GM19452 (cell line): ENCODE measurements at regions not wholly inside any gene's neighbourhood (a gene's known extent, or its start where the extent isn't known, plus 50 kb on each side); places are given as distances from the start of the nearest gene placed in this dataset.
"Not testable (repeated sequence)": the region's sequence is repeated elsewhere in the genome, so short reads cannot be mapped to it uniquely, and the experiment has no call there.

Experiments
- ATAC-seq: cut with Tn5 transposase; IDR thresholded peaks from one replicate; pipeline ENCODE4 v1.9.1; 2021; ENCODE audit not compliant: unreplicated experiment

DNA sequence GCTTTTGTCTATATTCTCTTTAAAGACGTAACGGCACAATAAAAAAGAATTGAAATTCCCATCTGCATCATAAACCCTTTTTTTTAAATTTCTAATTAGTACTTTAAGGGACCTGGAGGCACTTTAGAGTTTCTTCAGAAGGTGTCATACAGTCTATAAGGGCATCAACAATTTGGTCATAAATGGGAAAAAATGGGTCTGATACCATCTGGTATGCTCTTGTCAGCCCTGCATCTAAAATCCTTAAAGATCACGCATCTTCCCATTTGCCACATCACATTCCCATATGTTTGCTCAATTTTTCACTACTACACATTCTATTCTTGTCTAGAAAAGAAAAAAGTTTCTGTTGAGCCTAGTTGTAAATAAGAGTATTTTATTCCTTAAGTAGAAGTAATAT lies 53.8 kb downstream of the COX7C start:
- ATAC-seq, result no peak

DNA sequence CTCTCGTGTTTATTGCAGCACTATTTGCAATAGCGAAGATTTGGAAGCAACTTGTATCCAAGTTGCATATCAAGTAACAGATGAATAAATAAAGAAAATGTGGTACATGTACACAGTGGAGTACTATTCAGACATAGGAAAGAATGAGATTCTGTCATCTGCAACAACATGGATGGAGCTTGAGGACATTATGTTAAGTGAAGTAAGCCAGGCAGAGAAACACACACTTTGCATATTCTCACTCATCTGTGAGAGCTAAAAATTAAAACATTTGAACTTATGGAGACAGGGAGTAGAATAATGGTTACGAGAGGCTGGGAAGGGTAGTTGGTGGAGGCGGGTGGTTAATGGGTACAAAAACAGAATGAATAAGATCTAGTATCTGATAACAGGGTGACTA lies 56.3 kb downstream of the COX7C start:
- ATAC-seq, result no peak

DNA sequence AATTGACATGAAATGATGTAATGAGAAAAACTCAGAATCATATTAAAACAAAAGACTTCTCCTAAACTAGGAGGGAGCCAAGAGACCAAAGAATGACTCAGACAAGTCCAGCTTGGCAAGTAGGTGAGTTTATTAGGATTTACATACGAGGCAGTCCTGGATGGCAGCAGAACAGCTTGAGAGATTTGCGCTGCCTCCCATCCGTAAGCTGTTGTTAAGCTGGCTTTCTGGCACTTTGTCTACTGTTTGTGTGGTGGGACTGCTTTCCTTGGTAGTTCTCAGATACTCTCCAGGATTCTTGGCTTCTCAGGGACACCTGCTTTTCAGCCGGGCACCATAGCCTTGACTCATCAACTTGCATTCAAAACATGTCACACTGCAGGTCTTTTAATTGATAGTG lies 57.6 kb downstream of the COX7C start:
- ATAC-seq, result no peak

DNA sequence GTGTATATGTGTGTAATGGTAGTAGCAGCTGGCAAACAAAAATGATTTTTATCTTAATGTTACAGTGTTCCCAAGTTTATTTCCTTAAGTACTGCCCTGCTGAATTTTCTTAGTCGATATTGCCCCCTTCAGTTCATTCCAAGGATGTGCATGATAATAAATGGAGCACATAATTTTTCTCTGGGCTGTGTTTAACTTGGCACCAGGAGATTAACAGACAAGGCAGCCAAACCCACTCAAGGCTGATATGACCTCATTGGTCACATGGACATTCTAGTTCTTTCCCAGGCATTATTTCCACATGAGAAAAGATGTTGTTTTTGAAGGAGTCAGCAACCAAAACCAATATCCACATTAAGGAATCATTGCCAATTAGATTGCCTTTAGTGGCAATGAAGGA lies 61.8 kb downstream of the COX7C start:
- ATAC-seq, result no peak

DNA sequence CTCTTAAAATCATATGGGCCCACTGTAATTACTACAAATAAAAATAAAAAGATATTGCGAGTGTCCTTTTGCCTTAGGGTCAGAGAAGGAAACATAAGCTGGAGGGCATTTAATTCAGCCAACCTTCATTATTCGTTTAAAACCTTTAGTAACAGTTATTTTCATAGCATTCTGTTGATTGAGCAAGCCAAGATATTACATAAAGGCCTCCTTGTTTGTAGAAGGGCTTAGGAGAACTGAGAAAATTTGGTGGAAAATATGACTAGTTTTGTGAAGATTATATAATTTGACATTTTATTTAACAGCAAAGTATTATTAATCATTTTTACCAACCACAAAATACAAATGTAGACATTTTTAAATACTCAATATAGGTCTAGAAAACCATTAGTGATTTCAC lies 62.2 kb downstream of the COX7C start:
- ATAC-seq, result no peak

DNA sequence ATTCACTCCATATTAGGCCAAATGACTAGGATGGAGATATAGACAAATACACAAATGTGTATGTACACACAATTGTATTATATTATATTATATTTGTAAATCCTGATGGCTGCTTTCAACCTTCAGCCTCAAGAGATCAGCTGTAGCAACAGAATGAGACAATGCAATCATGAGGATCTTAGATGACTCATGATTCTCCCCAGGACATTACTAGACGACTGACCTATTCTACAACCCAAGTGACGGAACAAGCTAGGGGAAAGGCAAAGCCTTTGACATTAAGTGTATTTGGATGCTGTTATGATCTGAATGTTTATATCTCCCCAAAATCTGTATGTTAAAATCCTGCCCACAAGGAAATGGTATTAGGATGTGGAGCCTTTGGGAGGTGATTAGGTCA lies 66.5 kb downstream of the COX7C start:
- no peak for ATAC-seq

DNA sequence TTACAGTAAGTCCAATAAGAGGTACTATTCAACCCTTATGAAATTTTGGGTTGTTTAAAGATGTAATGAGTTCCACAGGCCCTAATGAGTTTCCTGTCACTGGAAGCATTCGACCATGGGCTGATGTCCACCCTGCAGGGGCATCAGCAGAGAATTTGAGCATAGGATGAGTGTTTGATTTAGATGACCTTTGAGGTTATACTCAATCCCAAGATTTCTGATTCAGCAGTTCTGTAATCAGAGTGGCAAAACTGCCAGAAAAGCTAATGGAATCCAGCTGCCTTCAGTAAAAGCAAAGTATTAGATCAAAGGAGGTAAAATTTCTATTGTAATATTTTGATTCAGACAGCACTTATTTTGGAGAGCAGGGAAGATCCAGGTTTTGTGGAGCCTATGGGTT lies 68.3 kb downstream of the COX7C start:
- no peak for ATAC-seq

DNA sequence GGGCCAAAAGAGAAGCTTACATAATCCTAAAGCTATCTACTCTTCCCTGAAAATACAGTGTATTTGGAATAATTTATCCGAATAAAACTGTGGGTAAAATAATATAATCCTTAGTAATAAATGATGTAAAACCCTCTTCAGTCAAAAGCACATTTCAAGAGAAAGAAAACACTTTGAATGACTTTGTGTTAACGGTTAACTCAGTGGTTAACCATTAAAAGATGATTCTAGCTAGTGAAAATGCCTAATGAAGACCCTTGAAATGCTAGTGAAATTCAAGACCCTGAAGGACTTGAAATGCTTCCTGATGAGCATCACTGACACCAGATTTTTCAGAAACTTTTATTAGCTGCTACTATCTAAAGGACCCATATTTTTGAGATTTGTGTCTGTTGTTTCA lies 70.7 kb downstream of the COX7C start:
- no peak for ATAC-seq

DNA sequence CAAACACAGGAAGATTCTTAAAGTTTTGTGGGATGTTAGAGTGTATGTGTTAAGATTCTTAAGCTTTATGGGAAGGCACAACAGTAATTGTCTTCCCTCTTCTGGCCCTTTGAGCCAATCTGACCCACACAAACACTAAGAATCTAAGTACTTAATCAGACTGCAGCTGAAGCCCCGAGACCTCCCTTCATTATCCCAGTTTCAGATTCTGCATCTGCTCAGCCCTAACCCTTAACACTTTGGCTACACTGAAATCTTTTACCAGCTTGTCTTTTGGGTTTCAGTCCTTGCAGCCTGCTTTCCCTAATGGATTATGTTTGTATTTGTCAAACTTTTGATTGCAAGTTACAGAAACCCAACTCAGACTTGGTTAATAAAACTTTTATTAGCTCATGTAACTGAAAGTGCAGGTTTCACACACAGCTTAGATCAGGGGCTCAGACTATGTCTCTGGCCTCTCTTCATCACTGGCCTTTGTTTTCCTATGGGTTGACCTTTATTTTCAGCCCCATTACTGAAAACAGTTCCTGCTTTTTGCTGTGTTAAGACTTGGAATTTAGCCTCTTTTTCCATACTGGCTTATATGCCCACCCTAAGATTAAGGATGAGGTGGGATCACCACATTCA lies 71.5 kb downstream of the COX7C start:
- ATAC-seq, result no peak

DNA sequence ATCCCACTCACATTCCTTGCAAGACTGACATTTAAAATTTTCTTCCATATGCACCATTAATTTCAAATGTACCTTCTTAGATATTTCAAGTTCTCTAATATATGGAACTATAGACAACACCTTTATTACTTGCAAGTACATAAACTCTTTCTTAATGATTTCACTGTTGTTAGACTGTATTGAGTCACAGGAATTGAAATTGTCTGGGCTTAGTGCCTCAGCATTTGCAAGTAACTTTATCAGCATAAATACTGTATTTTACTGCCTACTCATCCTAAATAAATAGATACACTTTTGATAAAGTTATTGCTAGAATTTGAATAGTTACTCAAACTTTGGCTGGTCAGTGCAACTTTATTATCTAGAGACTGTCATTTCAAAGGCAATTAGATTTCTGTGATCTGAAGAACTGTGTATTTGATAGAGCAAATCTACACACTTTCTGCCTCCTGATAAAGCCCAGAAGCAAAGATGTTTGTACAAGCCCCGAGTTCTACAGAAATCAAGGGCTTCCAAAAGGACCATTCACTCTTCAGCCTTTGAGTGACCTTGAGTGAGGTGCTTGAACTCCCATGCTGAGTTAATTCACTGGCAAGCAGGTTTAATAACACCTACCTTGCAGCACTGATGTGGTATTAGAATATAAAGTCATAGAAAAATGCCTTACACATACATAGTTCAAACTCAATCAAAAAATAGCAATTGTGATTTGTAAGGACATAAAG lies 91.6 kb downstream of the COX7C start:
- no peak for ATAC-seq

DNA sequence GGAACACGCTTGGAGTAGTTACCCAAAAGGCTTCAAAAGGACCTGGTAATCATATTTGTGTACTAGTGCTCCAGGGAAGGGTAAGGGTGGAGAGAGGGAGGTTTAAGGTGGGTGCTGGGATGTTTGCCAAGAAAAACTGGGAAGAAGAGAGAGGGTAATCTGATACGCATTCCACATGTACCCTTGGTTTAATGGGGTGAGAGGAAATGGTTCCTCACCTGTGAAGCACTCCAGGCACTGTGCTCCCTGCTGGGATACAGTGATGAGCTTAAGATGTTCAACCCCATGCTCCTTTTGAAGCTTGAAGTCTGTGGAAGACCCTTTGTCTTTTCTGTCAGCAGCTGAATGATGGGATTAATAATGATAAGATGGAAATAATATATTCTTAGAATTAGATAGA lies 98.4 kb downstream of the COX7C start:
- no peak for ATAC-seq

DNA sequence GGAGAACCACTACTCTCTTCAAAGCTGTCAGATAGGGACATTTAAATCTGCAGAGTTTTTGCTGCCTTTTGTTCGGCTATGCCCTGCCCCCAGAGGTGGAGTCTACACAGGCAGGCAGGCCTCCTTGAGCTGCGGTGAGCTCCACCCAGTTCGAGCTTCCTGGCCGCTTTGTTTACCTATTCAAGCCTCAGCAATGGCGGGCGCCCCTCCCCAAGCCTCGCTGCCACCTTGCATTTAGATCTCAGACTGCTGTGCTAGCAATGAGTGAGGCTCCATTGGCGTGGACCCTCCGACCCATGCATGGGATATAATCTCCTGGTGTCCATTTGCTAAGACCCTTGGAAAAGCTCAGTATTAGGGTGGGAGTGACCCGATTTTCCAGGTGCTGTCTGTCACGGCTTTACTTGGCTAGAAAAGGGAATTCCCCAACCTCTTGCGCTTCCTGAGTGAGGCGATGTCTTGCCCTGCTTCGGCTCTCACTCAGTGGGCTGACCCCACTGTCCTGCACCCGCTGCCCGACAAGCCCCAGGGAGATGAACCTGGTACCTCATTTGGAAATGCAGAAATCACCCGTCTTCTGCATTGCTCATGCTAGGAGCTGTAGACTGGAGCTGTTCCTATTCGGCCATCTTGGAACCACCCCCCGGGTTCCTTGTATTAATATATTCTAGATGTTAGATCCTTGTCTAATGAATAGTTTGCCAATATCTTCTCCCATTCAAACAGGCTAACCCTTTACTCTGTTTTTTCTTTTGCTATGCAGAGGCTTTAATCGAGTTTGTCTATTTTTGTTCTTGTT lies 113.8 kb downstream of the COX7C start:
- not testable (repeated sequence) for ATAC-seq

DNA sequence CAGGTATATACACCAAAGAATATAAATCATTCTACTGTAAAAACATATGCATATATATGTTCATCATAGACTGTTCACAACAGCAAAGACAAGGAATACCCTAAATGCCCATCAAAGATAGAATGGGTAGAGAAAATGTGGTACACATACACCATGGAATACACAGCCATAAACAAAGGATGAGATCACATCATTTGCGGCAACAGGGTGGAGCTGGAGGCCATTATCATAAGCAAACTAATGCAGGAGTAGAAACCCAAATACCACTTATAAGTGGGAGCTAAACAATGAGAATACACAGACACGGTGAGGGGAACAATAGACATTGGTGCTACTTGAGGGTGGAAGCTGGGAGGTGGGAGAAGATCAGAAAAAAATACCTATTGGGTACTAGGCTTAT lies 117.6 kb downstream of the COX7C start:
- ATAC-seq, result no peak

DNA sequence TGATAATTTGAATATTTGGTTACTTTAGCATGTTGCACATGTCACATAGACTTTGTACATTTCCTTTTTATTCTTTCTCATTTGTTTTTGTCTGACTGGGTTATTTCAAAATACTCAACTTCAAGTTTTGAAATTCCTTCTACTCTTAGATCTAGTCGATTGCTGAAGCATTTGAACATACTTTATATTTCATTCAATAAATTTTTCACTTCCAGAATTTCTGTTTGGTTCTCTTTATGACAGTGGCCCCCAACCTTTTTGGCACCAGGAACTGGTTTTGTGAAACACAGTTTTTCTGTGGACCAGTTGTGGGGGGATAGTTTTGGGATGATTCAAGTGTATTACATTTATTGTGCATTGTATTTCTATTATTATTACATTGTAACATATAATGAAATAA lies 119.8 kb downstream of the COX7C start:
- no peak for ATAC-seq

DNA sequence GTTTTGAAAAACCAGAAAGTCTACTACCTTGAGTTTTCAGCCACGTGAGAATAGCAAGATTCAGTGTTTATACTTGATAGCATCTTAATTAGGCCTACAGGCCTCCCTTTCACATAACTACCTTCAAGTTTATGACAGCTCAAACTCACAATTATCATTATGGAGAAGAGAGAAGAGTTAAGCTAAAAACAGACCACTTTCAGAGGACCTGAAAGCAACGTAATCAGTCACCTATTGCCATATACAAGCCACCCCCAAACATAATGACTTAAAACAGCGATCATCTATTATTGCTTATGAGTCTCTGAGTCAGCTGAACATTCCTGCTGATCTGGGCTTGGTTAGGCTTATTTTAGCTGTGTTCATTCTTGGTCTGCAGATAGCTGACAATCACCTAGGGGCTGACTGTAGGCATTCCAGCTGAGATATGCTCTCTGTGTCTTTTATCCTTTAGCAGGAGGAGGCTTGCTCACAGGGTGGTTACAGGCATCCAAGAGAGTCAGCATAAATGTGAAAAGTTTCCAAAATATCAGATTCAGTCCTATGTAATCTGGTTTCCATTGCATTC lies 130.9 kb downstream of the COX7C start:
- no peak for ATAC-seq

DNA sequence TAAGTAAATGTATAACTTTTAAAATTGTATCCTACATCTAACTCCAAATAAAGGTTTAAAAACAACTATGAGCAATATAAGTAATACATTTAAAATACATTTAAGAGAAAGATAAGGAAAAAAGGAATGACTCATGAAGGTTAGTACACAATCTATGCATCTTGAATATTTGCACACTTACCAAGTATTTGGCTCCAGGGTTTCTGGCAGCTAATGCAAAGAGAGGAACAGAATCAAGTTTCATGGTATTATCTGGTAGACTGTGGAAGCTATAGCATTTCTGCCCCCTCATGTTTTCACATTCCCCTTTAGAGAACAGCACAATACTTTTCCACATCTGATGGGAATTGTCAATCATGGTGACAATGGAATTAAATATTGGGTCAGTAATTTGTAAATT lies 132.1 kb downstream of the COX7C start:
- ATAC-seq, result no peak

DNA sequence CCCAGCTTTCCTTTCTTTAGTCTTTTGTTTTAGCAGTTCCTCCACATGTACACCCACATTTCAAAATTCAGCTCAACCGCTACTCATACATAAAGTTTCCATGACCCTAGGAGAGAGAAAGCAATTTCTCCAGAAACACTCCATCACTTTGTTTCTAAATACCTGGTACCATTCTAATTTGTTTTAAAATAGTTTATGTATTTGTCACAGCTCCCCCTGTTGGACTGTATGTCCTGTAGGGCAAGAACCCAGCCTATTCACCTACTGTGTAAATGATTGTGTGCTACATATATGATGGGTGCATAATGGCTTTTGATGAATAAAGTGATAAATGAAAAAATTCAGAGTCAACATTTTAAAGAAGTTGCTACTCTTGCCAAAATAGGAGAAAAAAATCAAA lies 139.1 kb downstream of the COX7C start:
- ATAC-seq, result no peak

DNA sequence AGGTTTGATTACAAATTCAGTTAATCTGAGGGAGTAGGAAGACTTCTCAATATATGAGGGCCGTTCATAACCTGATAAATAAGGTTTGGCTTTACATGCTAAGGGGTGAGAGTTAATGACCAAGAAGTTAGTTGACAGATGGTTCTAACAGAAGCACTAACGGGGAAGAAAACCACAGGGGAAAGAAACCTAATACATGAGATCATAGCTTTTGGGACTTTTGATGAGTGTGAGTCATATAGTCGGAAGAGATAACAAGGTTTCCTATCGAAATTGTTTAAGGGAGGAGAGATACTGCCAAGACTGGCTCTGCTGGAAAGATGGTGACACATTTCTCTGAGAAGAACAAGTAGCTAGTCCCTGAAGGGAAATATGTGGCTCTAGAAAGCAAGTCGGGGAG lies 140.1 kb downstream of the COX7C start:
- ATAC-seq, result no peak

DNA sequence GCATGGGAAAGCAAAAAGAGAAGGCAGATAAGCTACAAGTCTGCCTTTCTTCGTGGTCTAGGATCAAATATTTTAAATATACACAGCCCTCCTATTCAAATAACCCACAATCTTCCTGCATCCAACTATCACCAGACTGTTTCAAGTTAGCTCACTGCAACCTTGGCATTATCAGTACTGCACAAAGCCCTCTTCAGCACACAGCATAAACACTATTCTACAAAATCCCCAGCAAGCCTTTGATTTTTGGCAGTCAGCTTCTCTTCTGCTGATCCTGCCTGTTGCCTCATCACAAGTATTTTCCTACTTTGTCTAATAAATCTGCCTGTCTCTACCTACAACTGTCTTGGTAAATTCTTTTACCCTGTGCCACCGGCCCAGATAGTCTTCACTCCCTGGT lies 142.9 kb downstream of the COX7C start:
- ATAC-seq, result no peak

DNA sequence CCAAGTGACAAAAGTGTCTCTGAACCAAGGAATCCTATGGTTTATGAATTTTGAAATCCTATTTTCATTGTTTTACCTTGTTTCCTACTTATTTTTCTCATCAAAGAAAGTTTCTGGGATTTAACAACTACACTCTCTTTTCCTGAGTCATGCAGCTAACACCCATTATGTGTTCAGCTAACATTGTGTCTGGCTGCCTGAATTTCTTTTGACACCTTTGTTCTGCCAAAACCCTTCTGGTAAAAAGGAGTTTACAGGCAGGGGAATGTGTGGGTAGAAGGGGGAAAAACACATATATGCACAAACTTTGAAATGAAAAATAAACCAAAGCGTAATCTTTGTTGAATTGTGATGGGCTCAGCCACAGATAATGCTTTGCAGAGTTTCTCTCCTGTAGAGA lies 146.2 kb downstream of the COX7C start:
- no peak for ATAC-seq

DNA sequence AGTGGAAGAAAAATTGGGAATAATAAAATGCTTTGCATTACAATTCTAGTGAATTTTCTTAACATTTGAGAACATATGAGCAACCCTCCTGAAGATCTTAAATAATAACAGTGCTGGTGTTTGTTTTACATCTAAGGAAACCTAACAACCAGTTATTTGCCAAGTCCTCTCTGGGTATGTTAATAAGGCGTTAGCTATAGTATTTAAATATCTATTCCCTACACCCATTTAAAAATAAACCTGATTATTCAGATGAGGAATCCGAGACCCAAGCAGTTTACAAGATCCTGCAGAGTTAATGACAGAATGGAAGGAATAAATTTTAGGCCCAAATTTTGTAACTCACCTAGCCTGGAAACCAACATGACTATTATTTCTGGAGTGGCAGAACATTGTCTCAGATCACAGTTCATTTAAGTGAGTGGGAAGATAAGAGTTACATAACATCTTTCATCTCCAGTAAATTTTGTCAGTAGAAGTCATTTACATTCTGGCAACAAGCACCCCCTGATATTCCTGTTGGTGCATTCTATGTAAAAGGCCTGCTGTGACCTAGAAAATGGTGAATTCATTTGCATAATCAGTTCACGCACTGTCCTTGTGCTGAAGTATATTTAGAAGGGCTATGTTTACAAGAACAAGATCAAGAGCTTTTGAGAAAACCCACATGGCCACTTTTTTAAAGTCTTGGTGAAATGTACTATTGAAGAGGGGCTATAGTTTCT lies 148.2 kb downstream of the COX7C start:
- no peak for ATAC-seq
